ENCODE measurements at regions not wholly inside any gene's neighbourhood (a gene's known extent, or its start where the extent isn't known, plus 50 kb on each side); places are given as distances from the start of the nearest gene placed in this dataset.

- TF ChIP-seq CTCF (conservative IDR thresholded peaks at IDR 0.05), result no peak
- no peak for TF ChIP-seq ZFX (IDR thresholded peaks at IDR 0.05)
Measured at GRCh38 chr7:83280671-83281070, 118.0 kb upstream of the PCLO start.

All from C4-2B (cell line).